ENCODE measurements at regions not wholly inside any gene's neighbourhood (a gene's known extent, or its start where the extent isn't known, plus 50 kb on each side); places are given as distances from the start of the nearest gene placed in this dataset.

DNA sequence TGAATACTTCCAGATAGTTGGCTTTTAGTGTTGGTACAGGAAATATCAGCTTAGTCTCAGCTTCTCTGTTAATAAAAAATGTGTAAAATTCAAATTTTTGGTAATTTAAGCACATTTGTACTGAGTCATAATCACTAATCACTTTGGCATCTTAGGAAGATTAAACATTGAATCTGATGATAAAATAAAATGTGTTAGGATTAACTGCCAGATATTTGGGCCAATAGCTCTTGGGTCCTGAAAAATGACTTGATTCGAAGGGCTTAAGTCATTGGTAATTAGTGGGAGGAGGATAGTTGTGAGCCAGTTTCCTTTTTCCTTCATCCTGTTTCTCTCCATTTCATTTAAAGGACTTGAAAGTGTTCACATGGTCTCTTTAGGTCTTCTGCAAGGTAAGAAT lies 426.1 kb downstream of the RFPL4B start:
- Mint-ChIP-seq H3K4me3 (no peak overlapping the region), H3K27ac (no peak overlapping the region), H3K36me3 (ENCODE audit: low read depth) (no peaks in the 10 kb centered on the region), H3K9me3 (no peaks in the 10 kb centered on the region), H3K4me1 (no peaks in the 10 kb centered on the region), H3K27me3 (no peaks in the 10 kb centered on the region)
- no peak for DNase-seq
- ChIA-PET CTCF (no interaction called here), POLR2A (no interaction called here)

GRCh38 chr6:112774319-112774718 lies 427.2 kb downstream of the RFPL4B start:
- Mint-ChIP-seq H3K27ac (no peak overlapping the region), H3K4me3 (no peak overlapping the region), H3K36me3 (ENCODE audit: low read depth) (no peaks in the 10 kb centered on the region), H3K4me1 (no peaks in the 10 kb centered on the region), H3K27me3 (no peaks in the 10 kb centered on the region), H3K9me3 (no peaks in the 10 kb centered on the region)
- ChIA-PET CTCF (no interaction called here), POLR2A (no interaction called here)
- no peak for DNase-seq

- CTCF ChIA-PET = no interaction called here
- POLR2A ChIA-PET = no interaction called here
- no peaks in the 10 kb centered on the region for H3K4me1 Mint-ChIP-seq
- H3K4me3 Mint-ChIP-seq = no peak overlapping the region
- no peak overlapping the region for H3K27ac Mint-ChIP-seq
- no peaks in the 10 kb centered on the region for H3K9me3 Mint-ChIP-seq
- no peaks in the 10 kb centered on the region for H3K36me3 Mint-ChIP-seq (ENCODE audit: low read depth)
- no peaks in the 10 kb centered on the region for H3K27me3 Mint-ChIP-seq
- peak; percentile 25 for DNase-seq
These were observed 433.5 kb downstream of the RFPL4B start for GRCh38 chr6:112780498-112781096.

- Mint-ChIP-seq H3K9me3 (no peaks in the 10 kb centered on the region), H3K27me3 (no peaks in the 10 kb centered on the region), H3K4me1 (no peaks in the 10 kb centered on the region), H3K27ac (no peak overlapping the region), H3K4me3 (no peak overlapping the region), H3K36me3 (ENCODE audit: low read depth) (no peaks in the 10 kb centered on the region)
- POLR2A ChIA-PET = no interaction called here
- CTCF ChIA-PET = no interaction called here
- no peak for DNase-seq
These were observed 434.1 kb downstream of the RFPL4B start for GRCh38 chr6:112781241-112781640.

DNA sequence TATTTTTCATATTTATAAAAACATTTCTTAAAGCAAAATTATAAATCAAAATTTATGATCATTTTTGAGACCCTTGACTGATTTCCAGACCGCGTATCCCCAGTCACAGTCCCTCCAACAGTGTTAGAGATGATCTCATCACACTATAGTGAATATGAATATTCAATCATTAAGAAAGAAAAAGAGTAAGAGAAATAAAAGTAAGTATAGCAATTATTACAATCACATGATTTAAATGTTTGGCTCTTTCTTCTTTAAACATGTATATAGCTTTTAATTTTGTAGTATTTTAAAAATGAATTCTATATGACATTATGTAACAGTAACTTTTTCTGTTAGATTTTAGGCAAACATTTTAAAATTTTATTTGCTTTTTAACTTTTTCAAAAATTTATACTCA lies 438.3 kb downstream of the RFPL4B start:
- POLR2A ChIA-PET = no interaction called here
- Mint-ChIP-seq H3K27ac (no peak overlapping the region), H3K4me3 (no peak overlapping the region), H3K4me1 (no peaks in the 10 kb centered on the region), H3K27me3 (no peaks in the 10 kb centered on the region), H3K36me3 (ENCODE audit: low read depth) (no peaks in the 10 kb centered on the region), H3K9me3 (peaks cover 2% of the 10 kb centered on the region)
- no peak for DNase-seq
- CTCF ChIA-PET = no interaction called here

DNA sequence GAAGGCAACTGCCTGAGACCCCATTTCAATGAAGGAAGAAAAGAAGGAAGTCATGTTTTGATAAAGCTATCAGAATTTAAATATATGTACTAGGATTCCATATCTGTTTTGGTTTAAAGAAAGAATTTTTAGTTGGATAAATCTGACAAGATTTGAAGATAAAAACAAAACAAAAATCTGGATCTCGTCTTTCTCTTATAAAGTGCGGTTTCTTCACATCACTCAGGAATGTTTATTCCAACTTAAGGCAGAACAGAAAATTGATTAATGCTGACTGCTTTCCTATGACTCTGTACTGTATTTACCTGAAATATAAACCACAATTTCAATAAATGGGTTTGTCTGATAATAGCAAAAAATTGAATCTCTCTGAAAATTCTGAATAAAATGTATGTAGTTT lies 439.7 kb downstream of the RFPL4B start:
- Mint-ChIP-seq H3K4me3 (no peak overlapping the region), H3K27me3 (no peaks in the 10 kb centered on the region), H3K36me3 (ENCODE audit: low read depth) (no peaks in the 10 kb centered on the region), H3K27ac (no peak overlapping the region), H3K4me1 (no peaks in the 10 kb centered on the region), H3K9me3 (peaks cover 2% of the 10 kb centered on the region)
- CTCF ChIA-PET = no interaction called here
- DNase-seq = no peak
- POLR2A ChIA-PET = no interaction called here

DNA sequence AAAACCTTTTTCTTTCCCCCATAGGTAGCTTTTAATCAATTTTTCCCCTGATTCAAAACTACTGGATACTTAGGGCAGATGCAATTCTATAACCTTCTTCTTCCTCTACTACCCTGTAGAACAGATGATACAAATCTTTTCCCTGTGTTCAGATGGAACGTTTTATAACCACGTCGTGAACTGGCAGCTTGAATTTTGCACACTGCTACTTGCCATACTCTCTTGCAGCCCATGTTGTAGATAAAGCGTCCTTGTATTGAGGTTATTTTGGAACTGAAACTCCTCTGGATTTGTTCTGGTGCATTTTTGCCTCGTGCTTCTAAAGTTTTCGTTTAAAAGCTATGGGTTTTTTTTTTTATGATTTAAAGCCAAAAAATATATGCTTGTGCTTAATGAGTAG lies 440.2 kb downstream of the RFPL4B start:
- Mint-ChIP-seq H3K27ac (no peak overlapping the region), H3K36me3 (ENCODE audit: low read depth) (no peaks in the 10 kb centered on the region), H3K4me1 (no peaks in the 10 kb centered on the region), H3K4me3 (no peak overlapping the region), H3K9me3 (peaks cover 2% of the 10 kb centered on the region), H3K27me3 (no peaks in the 10 kb centered on the region)
- POLR2A ChIA-PET = no interaction called here
- CTCF ChIA-PET = no interaction called here
- DNase-seq = no peak

GRCh38 chr6:112795316-112795715 lies 448.2 kb downstream of the RFPL4B start:
- no peak for DNase-seq
- no peak overlapping the region for H3K27ac Mint-ChIP-seq
- no peaks in the 10 kb centered on the region for H3K4me1 Mint-ChIP-seq
- peaks cover 6% of the 10 kb centered on the region for H3K9me3 Mint-ChIP-seq
- no peak overlapping the region for H3K4me3 Mint-ChIP-seq
- ChIA-PET POLR2A (no interaction called here), CTCF (no interaction called here)
- H3K36me3 Mint-ChIP-seq (ENCODE audit: low read depth) = no peaks in the 10 kb centered on the region
- H3K27me3 Mint-ChIP-seq = no peaks in the 10 kb centered on the region

DNA sequence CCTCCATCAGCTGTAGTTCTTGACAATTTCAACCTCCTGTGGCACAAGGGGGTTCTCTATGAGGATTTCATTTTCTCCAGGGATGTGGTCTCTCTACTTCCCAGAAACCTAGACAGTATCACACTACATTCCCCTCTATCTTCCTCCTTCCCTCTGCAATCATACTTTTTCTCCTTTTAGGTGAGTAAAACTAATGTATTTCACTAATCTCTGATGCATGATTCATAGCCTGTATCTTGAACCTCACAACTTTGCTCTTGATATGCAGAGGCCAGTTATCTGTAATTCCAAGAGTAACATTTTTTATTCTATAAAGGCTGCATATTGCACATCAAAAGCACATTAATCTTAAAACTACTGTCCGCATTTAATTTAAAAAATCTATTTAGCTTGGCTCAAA lies 449.6 kb downstream of the RFPL4B start:
- ChIA-PET CTCF (no interaction called here), POLR2A (no interaction called here)
- H3K27me3 Mint-ChIP-seq = no peaks in the 10 kb centered on the region

GRCh38 chr6:112799889-112800288 lies 452.8 kb downstream of the RFPL4B start:
- DNase-seq = no peak
- ChIA-PET CTCF (no interaction called here), POLR2A (no interaction called here)
- H3K36me3 Mint-ChIP-seq (ENCODE audit: low read depth) = no peaks in the 10 kb centered on the region
- H3K27me3 Mint-ChIP-seq = no peaks in the 10 kb centered on the region
- no peaks in the 10 kb centered on the region for H3K4me1 Mint-ChIP-seq
- H3K4me3 Mint-ChIP-seq = no peak overlapping the region
- H3K9me3 Mint-ChIP-seq = peaks cover 3% of the 10 kb centered on the region
- no peak overlapping the region for H3K27ac Mint-ChIP-seq

More for the DNA sequence above, 449.6 kb downstream of the RFPL4B start:
- no peaks in the 10 kb centered on the region for H3K4me1 Mint-ChIP-seq
- DNase-seq = no peak
- no peak overlapping the region for H3K27ac Mint-ChIP-seq
- no peak overlapping the region for H3K4me3 Mint-ChIP-seq
- H3K9me3 Mint-ChIP-seq = peaks cover 6% of the 10 kb centered on the region
- H3K36me3 Mint-ChIP-seq (ENCODE audit: low read depth) = no peaks in the 10 kb centered on the region

GRCh38 chr6:112800439-112800838 lies 453.3 kb downstream of the RFPL4B start:
- Mint-ChIP-seq H3K27me3 (no peaks in the 10 kb centered on the region), H3K4me3 (no peak overlapping the region), H3K36me3 (ENCODE audit: low read depth) (no peaks in the 10 kb centered on the region), H3K4me1 (no peaks in the 10 kb centered on the region), H3K27ac (no peak overlapping the region), H3K9me3 (peaks cover 3% of the 10 kb centered on the region)
- ChIA-PET CTCF (no interaction called here), POLR2A (no interaction called here)
- no peak for DNase-seq

- POLR2A ChIA-PET = no interaction called here
- Mint-ChIP-seq H3K4me1 (no peaks in the 10 kb centered on the region), H3K9me3 (peaks cover 3% of the 10 kb centered on the region)
These were observed 453.8 kb downstream of the RFPL4B start for GRCh38 chr6:112800916-112801315.

DNA sequence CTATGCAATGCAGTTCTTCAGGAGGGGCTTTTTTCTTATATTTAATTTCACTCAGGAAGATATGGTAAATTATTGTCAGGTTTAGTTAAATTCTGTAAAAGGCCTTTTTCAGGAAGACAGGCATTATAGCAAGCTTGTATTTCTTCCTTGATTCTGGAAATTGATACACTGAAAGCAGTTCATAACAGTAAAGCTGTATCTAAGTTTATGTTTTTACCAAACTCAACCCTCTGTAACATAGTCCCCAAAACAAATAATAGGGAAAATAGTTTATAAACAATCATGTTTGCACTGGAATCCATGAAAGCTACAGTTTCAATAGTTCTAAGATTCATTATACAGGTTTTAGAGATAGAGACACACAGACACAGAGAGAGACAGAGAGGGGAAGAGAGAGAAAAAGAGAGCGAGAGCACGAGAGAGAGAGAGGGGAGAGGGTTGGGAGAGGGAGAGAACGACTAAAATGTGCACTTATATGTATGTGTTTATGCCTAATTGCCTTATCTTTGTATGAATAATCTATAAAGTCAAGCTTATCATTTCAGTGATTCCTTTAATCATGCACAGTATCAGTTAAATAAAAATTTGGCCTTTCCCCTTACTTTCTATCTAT lies 454.4 kb downstream of the RFPL4B start:
- Mint-ChIP-seq H3K36me3 (ENCODE audit: low read depth) (no peaks in the 10 kb centered on the region), H3K9me3 (peaks cover 3% of the 10 kb centered on the region), H3K4me1 (no peaks in the 10 kb centered on the region), H3K27me3 (no peaks in the 10 kb centered on the region), H3K27ac (no peak overlapping the region), H3K4me3 (no peak overlapping the region)
- ChIA-PET CTCF (no interaction called here), POLR2A (no interaction called here)
- DNase-seq = no peak

More at GRCh38 chr6:112800916-112801315, 453.8 kb downstream of the RFPL4B start:
- CTCF ChIA-PET = no interaction called here
- Mint-ChIP-seq H3K27me3 (no peaks in the 10 kb centered on the region), H3K4me3 (no peak overlapping the region), H3K36me3 (ENCODE audit: low read depth) (no peaks in the 10 kb centered on the region), H3K27ac (no peak overlapping the region)
- no peak for DNase-seq

DNA sequence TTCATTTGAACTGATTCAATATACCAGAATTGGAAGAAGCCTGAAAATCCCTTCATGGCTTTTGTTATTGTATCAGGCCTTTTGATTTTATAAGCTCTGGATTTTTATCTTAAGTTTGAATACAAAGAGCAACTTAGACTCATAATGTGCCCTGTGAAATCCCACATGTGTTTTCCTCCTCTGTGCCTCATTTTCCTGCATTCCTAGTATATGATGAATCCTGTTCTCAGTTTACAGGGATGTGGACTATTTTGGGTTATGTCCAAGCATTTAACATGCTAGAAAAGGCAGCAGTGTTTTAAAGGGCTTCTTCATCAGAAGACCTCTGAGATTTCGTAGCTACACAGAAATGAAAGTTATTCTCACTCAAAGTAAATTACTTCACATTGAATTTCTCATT lies 455.0 kb downstream of the RFPL4B start:
- H3K27me3 Mint-ChIP-seq = no peaks in the 10 kb centered on the region
- H3K4me3 Mint-ChIP-seq = no peak overlapping the region
- DNase-seq = no peak
- no peaks in the 10 kb centered on the region for H3K4me1 Mint-ChIP-seq
- POLR2A ChIA-PET = no interaction called here
- CTCF ChIA-PET = no interaction called here
- H3K9me3 Mint-ChIP-seq = peaks cover 3% of the 10 kb centered on the region
- no peaks in the 10 kb centered on the region for H3K36me3 Mint-ChIP-seq (ENCODE audit: low read depth)
- no peak overlapping the region for H3K27ac Mint-ChIP-seq

Measured in activated CD4-positive, alpha-beta memory T cell treated with anti-CD3 and anti-CD28 coated beads, Interleukin-2, amount 10 ng/mL, durations not matched to agents 7 days and 5 days (primary cell).